Urothelium cell line (cell line): ENCODE measurements at regions not wholly inside any gene's neighbourhood (a gene's known extent, or its start where the extent isn't known, plus 50 kb on each side); places are given as distances from the start of the nearest gene placed in this dataset.

Experiments
- DNase-seq: peaks from one replicate; pipeline ENCODE4 v3.0.0; 2011; ENCODE audit warnings: low spot score, mixed read lengths
- FAIRE-seq: peaks from 2 replicates; lab custom pipeline; 2011; peaks lifted over from hg19 to GRCh38; lab: Jason Lieb, UNC

DNA sequence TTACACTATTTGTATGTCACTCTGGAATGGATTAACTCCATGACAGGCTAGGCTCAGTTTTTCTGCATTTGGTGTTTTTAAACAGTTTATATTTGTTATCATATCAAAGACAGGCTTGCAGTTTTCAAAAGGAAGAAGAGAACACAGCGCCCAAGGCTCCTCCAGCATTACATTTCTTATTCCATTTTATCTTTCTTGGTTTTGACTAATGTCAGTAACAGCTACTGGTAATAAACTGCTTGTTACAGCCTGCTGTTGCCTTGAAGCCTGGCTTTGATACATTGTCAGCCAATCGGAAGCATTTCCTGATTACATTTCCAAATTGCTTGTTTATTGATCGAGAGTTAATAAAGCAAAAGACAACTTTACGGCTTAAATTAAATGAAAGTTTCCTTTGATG lies 166.0 kb upstream of the MDFIC start:
- DNase-seq (no peak), FAIRE-seq (no peak)

DNA sequence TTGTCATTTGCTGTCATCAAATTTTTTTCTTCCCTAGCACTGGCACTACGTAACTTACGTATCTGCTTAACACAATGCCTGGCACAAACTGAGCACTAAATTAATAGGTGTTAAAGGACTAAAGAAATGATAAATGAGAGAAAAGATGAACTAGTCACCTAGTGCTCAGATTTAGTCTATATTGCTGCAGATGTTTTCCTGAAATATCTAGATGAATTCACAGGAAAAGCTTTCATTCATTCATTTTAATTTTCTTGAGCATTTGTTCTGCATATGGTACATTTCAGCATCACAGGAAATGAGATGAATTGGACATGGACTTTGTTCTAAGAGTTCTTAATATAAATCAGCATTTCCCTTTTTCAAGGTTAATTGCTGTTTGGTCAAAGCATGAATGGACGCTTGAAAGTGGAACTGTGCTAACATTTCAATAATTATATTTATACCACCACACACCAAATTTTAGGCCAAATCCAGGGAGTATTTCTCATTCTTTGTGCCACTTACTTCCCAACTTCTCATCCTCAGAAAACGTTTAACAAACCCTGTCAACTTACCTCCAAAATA lies 163.2 kb upstream of the MDFIC start:
- FAIRE-seq (no peak), DNase-seq (no peak)

- DNase-seq (no peak), FAIRE-seq (no peak)
Measured at GRCh38 chr7:114759347-114760062, 162.4 kb upstream of the MDFIC start.

DNA sequence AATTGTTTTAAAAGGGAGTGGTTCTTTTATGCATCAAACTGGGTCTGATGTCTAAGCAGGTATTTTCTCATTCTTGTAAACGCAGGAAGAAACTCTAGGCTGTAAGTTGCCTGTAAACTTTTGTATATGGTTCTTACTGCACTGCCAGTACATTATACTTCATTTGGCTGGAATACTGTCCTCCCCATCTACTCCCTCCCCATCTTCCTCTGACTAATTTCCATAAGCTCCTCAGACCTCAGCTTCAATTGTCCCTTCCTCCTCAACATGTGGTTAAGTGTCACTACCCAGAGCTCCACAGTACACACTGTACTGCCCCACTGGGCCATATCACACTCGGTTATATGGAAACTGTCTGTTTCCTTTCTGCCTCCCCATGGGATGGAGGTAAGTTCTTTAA lies 161.4 kb upstream of the MDFIC start:
- FAIRE-seq (no peak), DNase-seq (no peak)

- FAIRE-seq, result no peak
- DNase-seq, result no peak
Measured at GRCh38 chr7:114761973-114762372, 159.9 kb upstream of the MDFIC start.

DNA sequence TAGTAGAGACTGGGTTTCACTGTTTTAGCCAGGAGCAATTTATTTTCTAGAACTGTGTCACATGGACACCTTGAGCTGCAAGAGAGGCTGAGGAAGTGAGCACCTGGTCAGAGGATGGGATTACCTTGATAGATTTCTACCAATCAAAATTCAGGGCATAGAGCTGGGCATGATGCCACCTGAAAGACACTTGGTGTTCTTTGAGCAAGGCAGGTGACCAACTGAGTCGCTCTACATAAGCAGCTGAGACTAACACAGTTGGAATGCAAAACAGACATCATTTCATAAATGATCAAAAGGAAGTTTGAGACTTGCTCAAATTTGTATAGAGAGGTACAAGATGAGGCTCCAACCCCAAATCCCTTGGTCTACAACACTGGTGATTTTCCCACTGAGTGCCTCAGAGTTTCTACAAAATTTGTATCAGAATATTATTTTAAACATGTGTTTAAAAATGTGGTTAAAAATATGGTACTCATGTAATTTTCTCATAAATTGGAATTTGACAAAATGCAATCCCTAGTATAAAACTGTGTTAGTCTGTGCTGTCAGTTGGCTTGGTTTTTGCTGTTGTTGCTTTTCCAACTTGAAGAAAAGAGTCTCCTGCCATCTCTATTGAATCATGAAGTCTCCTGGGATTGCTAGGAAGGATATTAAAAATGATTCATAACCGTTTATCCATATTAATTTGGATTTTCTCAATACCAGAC lies 156.4 kb upstream of the MDFIC start:
- FAIRE-seq, result no peak
- no peak for DNase-seq

GRCh38 chr7:114766041-114766356 lies 155.9 kb upstream of the MDFIC start:
- no peak for FAIRE-seq
- no peak for DNase-seq

DNA sequence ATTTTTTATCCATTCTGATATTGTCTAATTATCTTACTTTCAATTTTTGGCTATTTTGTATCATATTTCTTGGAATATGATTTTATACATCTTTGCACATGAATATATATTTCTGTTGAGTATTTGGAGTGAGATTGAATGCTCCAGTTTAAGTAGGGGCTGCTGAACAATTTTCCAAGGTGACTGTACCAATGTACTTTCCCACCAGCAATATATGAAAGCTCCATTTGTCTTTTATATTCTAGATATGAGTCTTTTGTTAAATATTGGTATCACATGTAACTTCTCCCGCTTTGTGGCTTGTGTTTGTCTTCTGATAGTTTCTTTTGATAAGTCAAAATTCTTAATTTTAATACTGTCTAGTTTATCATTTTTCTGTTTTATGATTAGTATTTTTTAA lies 144.6 kb upstream of the MDFIC start:
- DNase-seq, result no peak

DNA sequence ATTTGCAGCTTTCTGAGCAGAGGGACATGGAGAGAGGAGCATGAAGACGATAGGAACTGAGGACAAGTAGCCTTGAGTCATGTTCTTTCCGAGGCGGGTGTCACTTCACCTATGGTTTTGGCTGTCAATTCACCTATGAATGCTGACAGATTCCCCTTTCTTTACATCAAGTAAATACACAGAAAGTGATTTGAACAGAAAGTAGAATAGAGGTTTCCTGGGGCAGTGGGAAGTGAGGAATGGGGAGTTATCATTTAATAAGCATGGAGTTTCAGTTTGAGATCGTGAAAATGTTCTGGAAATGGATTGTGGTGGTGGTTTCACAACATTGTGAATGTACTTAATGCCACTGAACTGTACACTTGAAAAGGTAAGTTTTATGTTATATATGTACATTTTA lies 138.4 kb upstream of the MDFIC start:
- FAIRE-seq (no peak), DNase-seq (no peak)

More for the DNA sequence above, 144.6 kb upstream of the MDFIC start:
- no peak for FAIRE-seq

GRCh38 chr7:114784177-114784576 lies 137.7 kb upstream of the MDFIC start:
- no peak for FAIRE-seq
- DNase-seq, result no peak

DNA sequence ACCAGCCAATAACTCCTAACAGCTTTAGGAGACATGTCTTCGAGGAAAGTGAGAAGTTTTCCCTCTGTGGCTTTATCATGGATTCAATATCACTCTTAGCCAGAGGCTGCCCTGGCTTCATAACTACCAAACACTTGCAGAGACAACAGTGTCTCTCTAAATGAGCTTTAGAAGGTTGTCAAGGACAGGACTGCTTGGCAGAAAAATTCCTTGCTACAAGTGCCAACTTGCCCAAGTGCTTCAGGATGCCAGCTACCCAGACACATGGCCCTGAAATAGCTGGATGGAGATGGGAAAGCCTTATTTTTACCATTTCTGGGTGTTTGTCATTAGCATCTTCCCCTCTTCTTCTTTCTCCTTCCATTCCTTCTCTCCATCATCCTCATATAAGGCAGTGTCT lies 137.1 kb upstream of the MDFIC start:
- DNase-seq (no peak), FAIRE-seq (no peak)

DNA sequence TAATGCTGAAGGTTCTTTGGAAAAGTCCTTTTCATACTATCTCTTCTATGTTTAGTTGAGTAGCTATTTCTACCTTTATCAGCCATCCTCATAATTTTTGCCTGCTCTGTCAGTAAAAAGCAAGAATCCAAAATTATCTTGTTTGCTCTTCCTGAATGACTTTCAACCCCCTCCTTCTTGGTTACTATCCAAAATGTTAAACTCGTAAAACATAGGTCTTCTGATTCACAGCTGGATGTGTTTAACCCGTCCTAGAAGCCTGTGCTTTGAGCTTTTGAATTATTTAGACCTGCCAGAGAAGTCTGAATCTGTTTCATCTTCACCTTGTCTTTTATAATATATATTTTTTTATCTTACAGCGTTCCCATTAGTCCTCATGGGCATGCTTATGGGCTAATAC lies 136.4 kb upstream of the MDFIC start:
- FAIRE-seq (no peak), DNase-seq (no peak)

- no peak for DNase-seq
- FAIRE-seq, result no peak
Measured at GRCh38 chr7:114786455-114786854, 135.4 kb upstream of the MDFIC start.

DNA sequence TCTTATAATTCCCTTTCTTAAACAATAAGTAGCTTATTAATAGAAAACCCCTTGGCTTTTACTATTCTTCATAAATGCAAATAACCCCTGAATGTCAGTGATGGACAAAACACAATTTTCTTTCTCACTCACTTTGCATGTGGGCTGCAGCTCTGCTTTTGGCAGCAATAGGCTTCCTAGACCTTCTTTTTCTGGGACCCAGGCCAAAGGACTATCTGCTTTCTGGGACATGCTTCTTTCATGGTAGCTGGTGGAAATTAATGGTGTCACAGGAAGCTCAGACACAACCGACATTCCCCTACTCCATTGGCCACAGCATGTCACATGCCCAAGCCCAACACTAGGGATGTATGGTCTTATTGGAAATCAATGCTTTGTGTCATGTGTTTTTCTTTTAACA lies 134.3 kb upstream of the MDFIC start:
- FAIRE-seq, result no peak
- DNase-seq, result no peak

GRCh38 chr7:114788706-114789105 lies 133.2 kb upstream of the MDFIC start:
- DNase-seq (no peak), FAIRE-seq (no peak)

GRCh38 chr7:114789161-114789560 lies 132.7 kb upstream of the MDFIC start:
- DNase-seq, result no peak
- FAIRE-seq, result no peak

GRCh38 chr7:114789871-114790311 lies 132.0 kb upstream of the MDFIC start:
- FAIRE-seq (no peak), DNase-seq (no peak)

GRCh38 chr7:114790521-114790920 lies 131.4 kb upstream of the MDFIC start:
- no peak for FAIRE-seq
- DNase-seq, result no peak

DNA sequence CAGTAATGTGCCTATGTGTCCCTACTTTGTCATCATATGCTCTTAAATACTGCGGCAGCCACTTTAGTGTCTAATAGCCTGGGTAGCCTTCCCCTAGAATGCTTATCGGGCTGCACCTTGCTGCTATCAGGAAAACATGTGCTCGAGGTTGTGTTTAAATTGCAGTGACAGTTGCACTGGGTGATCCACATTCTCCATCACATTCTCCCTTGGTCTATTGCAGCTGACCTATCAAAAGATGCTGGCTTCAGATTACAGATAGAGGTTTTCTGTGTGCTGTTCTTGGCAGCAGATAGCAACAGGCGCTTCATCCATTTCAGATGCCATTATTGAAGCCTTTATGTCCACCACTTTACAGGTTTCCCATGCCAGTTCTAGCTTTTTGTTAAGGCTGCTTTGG lies 130.1 kb upstream of the MDFIC start:
- DNase-seq (no peak), FAIRE-seq (no peak)

DNA sequence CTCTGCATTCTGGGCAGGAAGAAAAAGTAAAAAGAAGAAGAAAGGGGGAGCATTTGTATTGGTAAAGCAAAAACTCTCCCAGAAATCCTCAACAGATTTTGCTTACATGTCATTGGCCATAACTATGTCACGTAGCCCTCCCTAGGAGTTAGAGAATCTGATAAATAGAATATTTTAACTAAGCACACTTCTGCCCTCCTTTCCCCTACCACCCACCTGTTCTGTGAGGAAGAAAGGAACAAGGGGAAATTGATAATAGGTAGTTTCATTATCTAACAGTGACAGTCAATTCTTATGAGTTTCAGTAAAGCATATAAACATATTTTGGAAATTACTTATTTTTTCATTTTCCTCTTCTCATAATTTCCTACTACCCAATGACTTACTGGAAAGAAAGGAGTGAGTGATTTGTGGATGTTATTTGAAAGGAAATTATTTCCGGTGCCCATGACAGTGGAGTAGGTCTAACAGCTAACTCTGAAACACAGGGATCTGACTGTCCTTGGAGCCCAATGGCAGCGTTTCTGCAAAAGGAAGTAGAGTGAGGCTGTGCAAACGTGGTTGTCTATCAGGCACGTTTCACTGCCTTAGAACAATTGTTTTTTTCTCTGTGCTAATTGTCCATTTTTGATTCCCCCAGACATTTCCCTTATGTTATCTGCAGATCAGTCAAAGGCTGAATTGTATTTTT lies 128.6 kb upstream of the MDFIC start:
- DNase-seq, result no peak
- FAIRE-seq, result no peak

DNA sequence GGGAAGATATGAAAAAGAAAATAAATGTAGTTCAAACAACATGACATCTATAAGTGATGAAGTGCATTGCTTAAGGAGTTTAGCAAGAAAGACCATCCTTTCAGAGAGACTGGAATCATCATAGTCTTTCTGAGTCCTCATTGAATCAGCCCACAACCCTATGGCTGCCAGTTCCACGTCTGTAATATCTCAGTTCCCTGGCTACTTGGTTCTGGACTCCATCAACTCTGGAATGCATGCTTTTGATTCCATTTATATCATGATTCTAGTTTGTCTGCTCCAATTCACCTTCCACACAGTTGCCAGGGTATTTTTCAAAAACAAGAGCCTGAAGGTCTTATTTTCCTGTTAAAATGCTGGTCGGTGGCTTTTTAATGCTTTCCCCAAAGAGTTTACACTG lies 126.4 kb upstream of the MDFIC start:
- FAIRE-seq (no peak), DNase-seq (no peak)

- no peak for DNase-seq
- no peak for FAIRE-seq
Measured at GRCh38 chr7:114799628-114800028, 122.3 kb upstream of the MDFIC start.
